ENCODE measurements at regions not wholly inside any gene's neighbourhood (a gene's known extent, or its start where the extent isn't known, plus 50 kb on each side); places are given as distances from the start of the nearest gene placed in this dataset.
"Not testable (repeated sequence)": the region's sequence is repeated elsewhere in the genome, so short reads cannot be mapped to it uniquely, and the experiment has no call there.

DNA sequence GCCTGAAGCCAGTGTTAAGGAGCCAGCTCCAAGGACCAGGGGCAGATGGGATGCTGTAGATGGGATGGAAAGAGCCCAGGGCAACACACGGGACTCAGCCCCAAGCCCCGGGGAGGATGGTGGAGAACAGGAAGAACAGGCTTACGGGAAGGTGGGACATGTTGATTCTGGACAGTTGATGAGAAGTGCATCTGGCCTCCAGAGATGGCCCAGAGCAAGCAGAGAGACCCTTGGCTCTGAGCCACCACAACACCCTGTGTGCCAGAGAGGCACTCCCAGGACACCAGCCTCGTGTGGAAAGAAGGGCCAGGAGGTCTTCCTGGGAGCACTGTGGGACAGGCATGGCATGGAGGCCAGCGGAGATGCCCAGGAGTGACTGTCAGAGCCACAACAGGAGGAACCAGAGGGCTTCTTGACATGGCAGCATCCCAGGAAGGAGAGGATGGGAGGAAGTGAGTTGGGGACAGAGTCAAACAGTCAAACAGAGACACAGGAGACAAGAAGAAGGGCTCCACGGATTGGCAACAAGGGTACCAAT lies 156.3 kb upstream of the MVB12B start:
- no peak for DNase-seq (ENCODE audit: low spot score)

DNA sequence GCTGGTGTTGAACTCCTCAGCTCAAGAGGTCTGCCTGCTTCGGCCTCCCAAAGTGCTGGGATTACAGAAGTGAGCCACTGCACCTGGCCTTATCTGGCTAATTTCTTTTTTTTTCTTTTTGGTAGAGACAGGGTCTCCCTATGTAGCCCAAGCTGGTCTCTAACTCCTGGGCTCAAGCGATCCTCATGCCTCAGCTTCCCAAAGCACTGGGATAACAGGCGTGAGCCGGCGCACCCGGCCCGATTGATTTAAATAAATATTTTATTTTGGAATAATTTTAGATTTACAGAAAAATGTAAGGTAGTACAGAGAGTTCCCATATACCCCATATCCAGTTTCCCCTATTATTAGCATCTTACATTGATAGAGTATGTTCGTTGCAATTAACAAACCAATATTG lies 155.0 kb upstream of the MVB12B start:
- no peak for DNase-seq (ENCODE audit: low spot score)

DNA sequence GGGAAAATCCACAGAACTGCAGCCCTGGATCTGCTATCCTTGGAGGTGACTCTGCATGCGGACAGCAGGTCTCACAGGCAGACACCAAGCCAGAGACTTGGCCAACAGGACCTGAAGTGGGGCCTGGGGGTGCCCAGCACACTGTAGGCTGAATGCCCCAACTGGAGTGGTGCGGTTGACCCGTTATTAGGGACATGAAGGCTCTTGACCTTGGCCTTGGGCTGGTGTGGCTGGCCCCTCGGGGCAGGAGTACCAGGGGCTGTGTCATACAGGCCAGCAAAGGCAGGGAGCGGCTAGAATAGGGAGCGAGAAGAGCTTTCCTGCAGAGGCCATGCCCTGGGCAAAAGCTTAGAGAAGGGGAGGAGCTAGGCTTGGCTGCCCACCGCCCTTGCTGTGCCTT lies 153.2 kb upstream of the MVB12B start:
- DNase-seq (ENCODE audit: low spot score): no peak

DNA sequence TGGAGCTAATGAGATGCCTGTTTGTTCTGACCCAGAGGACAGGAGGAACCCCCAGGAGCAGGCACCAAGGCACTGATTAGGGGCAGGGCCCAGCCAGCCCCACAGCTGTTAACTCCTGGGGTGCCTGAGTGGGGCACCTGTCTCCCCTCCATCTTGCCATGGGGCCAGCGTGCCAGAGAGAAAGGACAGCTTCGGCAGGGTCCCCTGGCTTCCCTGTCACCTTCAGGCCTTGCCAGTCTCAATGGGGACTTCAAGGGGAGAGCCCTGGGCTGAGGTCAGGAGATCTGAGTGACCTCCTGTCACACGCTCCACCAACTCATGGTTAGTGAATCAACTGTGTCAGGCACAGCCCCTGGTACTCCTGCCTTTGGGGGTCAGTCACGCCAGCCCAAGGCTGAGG lies 152.7 kb upstream of the MVB12B start:
- no peak for DNase-seq (ENCODE audit: low spot score)

DNA sequence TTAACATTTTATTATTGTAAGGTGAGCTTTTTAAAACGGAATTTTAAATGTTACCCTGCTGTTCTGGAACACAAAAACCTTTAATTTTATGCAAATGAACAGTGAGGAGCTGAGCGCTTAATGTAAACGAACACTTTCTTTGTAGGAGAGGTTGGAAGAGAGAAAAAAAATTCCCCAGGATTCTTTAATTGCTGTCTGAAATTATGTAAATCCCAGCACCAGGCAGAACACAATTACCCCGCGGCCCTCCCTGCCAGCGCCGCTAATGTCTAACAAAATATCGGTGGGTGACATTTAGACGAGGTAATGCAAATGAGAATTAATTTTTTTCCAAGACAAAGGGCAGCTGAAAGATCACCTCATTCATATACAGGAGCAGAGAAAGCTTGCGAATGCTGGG lies 143.4 kb upstream of the MVB12B start:
- DNase-seq (ENCODE audit: low spot score): no peak

DNA sequence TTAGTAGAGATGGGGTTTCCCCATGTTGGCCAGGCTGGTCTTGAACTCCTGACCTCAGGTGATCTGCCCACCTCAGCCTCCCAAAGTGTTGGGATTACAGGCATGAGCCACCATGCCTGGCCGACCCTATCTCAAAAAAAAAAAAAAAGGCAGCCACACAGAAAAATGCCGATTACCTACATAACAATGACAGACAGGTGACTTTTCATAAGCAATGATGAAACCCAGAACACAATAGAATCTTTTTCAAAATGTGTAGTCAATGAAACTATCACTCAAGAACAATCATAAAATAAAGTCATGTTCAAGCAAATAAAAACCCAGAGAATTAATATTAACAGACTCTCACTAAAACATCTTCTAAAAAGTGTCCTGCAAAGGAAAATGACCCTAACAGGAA lies 135.6 kb upstream of the MVB12B start:
- not testable (repeated sequence) for DNase-seq (ENCODE audit: low spot score)

DNA sequence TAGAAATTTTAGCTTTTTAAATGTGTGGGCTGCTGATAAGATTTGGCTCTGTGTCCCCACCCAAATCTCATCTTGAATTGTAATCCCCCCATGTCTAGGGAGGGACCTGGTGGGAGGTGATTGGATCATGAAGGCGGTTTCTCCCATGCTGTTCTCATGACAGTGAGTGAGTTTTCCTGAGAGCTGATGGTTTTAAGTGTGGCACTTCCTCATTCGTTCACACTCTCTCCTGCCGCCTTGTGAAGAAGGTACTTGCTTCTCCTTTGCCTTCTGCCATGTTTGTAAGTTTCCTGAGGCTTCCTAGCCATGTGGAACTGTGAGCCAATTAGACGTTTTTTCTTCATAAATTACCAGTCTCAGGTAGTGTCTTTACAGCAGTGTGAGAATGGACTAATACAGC lies 127.8 kb upstream of the MVB12B start:
- DNase-seq (ENCODE audit: low spot score): no peak

DNA sequence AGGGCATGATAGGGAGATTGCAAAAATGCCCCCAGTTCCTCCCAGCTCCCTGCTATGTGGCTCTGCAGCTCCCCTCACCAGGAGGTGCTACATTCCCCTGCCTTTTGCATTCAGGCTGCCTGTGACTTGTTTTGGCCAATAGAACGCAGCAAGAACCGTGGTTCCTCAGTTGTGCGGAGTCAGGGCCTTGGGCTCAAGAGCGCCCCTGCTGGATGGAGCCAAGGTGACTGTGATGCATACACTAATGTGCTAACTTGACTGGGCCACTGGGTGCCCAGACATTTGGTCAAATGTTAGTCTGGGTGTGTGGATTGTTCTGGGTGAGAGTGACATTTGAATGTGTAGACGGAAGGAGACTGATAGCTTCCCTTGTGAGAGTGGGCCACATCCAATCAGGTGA lies 123.3 kb upstream of the MVB12B start:
- no peak for DNase-seq (ENCODE audit: low spot score)

DNA sequence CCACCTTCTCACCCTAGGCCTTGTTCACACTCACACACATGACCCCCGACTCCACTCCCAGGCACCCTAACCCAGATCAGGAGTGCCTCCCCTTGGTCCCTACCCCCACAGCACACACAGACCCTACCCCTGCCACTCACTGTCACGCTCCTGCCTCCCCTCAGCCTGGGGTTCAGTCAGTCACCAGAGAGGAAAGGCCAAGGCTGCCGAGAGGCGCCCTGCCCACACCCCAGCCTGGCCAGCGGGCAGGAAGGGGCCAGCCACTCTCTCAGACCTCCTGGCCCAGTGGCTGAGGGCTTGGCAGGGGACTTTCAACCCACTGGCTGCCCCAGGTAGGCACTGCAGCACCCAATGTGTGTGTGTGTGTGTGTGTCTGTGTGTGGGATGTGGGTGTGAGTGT lies 122.4 kb upstream of the MVB12B start:
- no peak for DNase-seq (ENCODE audit: low spot score)

DNA sequence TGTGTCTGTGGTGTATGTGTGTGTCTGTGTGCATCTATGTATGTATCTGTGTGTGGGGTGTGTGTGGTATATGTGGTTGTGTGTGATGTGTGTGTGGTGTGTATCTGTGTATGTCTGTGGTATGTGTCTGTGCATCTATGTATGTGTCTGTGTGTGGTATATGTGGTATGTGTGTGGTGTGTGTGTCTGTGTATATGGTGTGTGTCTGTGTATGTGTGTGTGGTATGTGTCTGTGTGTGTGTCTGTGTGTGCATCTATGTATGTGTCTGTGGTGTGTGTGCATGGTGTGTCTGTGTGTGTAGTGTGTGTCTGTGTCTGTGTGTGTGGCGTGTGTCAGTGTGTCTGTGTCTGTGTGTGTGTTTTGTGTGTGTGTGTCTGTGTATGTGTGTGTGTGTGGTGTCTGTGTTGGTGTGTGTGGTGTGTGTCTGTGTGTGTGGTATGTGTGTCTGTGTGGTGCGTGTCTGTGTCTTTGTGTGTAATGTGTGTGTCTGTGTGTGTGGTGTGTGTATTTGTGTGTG lies 121.9 kb upstream of the MVB12B start:
- DNase-seq (ENCODE audit: low spot score): no peak

DNA sequence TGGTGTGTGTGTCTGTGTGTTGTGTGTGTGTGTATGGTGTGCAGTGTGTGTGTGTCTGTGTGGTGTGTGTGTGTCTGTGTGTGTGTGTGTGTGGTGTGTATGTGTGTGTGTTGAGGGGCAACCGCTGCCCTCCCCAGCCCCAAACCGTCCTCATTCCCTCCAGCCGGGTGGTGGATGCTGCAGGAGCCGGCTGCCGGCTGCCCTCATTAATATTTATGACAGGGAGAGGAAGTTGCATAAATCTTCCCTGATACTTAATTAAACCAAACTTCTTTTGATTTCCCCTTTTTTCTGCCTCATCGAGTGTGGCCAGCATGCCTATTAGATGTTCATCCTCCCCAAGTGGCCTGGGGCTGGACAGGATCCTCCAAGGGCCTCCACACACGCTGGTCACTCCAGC lies 121.4 kb upstream of the MVB12B start:
- no peak for DNase-seq (ENCODE audit: low spot score)

DNA sequence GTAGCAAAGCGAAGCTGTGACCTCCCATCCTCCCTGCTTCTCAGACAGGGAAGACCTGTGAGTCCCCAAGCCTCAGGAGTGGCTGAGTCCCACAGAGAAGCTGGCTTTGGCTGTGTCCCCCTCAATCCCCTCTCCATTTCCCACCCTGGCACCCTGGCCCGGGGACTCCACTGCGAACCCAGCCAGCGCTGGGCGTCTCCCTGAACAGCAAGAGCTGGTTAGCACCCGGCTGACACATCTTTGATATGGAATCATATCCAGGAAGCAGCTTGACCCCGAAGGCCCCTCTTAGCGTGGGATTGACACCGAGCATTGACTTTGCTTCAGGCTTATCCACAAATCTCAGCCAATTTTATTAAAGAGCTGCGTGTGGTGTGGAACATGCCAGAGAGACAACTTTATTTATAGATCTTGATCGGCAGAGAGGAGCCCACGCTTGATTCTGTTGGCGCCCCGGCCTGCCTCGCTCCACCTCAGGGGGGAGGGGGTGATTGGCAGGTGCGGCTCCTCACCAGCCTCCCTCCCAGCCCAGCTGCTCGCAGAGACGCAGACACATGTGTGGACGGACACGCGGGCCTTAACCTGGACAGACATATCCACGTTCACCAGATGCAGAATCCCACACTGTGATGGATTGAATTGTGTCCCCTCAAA lies 120.7 kb upstream of the MVB12B start:
- no peak for DNase-seq (ENCODE audit: low spot score)

DNA sequence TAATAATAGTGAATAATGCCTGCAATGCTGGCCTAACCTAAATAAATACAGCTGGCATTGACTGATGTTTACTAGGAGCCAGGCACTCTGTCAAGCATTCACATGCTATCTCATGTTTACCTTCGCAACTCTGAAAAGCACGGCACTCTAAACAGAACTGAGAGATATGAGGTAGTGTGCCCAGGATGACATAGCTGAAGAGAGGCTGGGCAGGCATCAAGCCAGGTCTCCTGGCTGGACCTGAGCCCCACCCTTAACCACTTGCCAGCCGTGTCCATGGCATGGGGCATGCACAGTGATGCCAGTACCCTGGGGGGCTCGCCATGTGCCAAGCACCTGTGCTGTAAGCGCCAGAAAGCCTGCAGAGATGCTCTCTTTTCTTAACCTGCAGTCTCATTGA lies 119.4 kb upstream of the MVB12B start:
- DNase-seq (ENCODE audit: low spot score): no peak

DNA sequence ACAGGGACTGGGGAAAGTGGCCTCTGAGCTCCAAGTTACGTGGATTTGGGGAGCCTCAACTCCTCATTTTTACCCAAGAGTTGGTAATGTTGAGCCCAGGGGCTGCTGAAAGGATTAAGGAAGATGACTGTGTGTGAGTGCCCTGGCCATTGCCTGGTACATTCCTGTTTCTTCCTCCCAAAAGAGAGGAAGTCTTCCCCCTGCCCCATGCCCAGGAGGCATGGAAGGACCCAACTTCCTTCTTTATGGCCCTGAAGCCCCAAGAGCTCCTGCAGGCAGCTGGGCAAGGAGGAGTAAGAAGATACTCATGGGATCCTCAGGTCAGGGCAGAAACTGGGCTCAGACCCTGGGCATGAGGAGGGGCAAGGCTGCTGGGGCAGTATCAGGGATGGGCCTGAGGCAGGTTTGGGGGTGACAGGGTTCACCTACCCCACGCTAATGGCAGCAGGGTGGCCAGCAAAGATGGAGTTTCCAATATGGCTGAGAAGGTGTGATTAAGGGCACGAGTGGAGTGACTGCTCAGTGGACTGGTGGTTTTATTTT lies 118.3 kb upstream of the MVB12B start:
- DNase-seq (ENCODE audit: low spot score): no peak

DNA sequence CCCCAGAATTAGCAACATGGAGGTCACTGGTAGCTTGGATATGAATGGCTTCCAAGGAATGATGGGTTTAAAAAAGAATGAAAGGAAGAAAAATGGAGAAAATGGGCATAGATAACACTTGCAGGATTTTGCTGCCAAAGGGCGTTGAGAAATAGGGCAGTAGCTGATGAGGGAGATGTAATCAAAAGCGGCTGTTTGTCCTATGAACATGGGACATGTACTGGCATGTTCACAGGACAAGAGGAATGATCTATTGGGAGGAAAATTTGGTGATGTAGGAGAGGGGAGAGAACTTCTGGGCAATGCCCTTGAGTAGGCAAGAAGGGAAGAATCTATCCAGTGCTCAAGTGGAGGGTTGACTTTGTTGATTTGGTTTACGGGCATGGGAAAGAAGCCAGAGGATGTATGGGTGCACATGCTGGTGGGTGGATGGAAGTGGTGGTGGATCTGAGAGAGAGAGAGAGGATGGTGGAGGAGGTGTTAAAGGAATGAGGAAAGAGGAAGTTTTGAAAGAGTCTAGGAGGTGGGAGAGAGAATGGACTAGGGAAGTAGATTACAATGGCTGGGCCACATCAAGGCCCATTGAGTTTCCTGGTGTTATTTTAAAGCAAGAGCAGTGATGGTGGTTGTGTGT lies 115.1 kb upstream of the MVB12B start:
- DNase-seq (ENCODE audit: low spot score): no peak

DNA sequence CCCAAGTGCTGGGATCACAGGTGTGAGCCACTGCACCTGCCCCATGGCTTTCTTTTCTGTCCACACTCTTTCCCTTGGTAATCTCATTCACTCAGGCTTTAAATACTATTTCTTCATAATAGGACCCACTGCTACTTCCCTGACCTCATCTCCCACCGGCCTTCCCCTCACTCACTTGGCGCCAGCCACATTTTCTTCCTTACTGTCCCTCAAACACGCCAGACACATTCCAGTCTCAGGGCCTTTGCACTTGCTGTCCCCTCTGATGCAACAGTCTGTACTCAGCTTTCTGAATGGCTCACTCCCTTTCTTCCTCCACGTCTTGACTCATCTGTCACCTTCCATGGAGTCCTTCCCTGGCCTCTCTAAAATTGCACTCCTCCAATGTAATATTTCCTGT lies 111.1 kb upstream of the MVB12B start:
- DNase-seq (ENCODE audit: low spot score): no peak

DNA sequence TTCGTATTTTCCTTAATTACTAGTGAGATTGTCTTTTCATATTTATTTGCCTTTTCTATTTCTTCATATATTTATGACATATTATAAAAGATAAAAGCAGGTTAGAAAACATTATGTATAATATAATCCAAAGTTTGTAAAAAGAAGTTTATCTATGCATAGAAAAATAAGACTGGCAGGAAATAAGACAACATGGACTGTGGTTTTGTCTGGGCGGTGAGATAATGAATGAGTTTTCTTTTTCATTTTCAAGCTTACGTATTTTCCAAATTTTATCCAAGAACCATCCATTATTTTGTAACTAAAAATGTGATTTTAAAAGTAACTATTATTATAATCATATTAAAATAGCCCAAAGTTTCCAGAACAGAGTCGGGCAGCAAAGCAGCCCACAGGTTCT lies 109.8 kb upstream of the MVB12B start:
- DNase-seq (ENCODE audit: low spot score): no peak

DNA sequence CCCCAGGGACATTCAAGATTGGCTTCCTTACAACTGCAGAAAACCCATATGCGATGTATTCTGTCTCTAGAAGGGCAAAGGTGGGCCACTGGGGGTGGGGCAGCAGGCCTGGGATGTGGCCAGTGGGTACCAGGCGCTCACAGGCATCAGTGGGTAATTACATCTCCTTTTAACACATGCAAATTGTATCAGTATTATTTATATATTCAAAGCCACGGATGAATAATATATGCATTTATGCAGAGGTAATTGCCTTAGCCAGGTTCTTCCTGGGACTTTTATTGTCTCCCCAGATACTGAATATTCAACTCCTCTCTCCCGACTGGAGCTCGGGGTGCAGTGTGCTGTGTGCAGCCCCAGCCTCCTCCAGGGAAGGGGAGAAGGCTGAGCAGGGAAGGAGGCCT lies 109.4 kb upstream of the MVB12B start:
- no peak for DNase-seq (ENCODE audit: low spot score)

DNA sequence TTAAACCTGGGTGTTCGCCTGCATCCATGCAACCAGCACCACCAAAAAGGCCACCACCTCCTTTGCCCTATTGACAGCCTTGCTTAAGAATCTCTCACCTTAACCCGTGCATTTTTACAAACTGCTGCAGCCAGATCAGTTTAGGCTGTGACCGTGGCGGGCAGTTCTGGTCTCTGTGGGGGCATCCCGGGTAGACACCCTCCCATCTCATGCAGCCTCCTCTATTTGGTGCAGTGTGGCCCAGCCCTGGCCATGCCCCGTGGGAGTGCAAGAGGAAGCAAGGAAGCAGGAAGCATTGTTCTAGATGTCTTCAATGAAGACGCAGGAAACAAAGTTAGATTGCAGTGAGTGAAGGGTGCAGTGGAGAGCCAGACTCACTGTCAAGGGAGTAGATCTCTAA lies 108.8 kb upstream of the MVB12B start:
- DNase-seq (ENCODE audit: low spot score): no peak

DNA sequence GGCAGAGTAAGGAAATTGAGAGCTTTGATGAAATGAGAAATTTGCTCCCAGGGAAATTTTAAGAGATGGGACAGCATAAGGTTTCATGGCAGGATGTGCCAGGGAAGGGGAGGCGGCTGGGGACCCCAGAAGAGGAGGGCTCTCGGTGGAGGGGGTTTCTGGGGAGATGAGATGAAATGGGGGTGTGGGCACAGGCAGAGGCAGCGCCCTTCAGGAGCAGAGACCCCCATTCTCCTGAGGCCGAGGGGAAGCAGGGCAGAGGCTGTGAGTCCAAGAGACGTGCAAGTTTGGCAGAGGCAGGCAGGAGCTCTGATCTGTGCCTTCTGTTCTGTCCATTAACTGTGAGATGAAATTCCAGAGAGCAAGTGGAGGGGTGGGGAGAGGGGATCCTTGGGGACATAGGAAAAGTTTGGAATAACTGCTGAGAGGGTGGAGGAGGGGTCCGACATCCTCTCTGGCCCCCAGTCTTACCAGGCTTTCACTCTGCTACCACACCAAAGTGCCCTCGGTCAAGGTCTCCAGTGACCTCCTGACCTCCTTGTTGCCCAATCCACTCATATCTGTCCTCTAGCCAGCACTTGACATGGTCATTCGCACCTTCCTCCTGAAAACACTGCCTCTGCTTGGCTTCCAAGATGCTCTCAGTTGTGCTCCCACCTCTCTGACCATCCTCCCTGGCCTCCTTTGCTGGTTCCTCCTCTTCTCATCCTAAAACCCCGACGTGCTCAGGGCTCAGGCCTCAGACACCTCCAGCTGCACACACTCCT lies 108.1 kb upstream of the MVB12B start:
- DNase-seq (ENCODE audit: low spot score): no peak

DNA sequence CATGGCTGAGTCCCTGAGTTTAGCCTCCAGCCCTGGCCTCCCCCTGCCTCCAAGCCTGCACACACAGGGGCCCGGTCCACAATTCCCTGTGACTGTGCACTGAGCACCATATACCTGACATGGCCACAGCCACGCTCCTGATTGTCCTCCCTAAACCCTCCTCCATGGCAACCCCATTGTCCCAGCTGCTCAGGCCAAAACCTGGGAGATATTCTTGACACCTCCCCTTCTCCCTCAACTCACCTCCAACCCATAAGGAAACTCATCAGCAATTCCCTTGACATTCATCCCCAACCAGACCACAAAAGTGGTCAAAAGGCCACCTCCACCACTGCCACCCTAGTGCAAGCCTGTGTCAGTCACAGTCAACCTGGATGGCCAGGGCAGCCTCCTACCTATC lies 107.5 kb upstream of the MVB12B start:
- no peak for DNase-seq (ENCODE audit: low spot score)

DNA sequence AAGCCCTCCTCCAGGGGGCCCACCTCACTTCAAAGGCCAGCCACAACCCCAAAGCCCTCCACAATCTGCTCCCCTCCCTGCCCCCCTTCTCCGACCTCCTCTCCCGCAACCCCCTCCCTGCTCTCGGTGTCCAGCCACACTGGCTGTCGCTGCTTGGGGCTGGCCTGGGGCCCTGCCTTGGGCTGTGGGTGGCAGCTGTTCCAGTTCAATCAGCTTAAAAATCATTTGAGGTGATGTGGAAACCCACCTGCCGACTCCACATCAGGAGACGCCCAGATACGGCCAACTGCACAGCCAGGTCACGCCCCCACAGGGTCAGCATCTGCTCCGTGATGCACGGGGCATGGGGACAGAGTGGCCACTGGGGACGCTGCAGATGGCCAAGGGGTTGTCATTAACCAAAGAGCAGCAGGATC lies 107.0 kb upstream of the MVB12B start:
- no peak for DNase-seq (ENCODE audit: low spot score)

Data from umbilical cord (tissue), 1 donor.